Erythroblast (primary cell): ENCODE measurements at regions not wholly inside any gene's neighbourhood (a gene's known extent, or its start where the extent isn't known, plus 50 kb on each side); places are given as distances from the start of the nearest gene placed in this dataset.
"Not testable (repeated sequence)": the region's sequence is repeated elsewhere in the genome, so short reads cannot be mapped to it uniquely, and the experiment has no call there.

ENCODE experiments used
- GATA1 ChIP-seq: IDR thresholded peaks from 2 replicates; pipeline ENCODE4 v1.6.1; 2011; ENCODE audit warnings: low read depth, mild to moderate bottlenecking, control low read depth, low read length, moderate library complexity
- POLR2A ChIP-seq: IDR thresholded peaks from 2 replicates; pipeline ENCODE4 v1.6.1; 2011; ENCODE audit warnings: mild to moderate bottlenecking, low read length

DNA sequence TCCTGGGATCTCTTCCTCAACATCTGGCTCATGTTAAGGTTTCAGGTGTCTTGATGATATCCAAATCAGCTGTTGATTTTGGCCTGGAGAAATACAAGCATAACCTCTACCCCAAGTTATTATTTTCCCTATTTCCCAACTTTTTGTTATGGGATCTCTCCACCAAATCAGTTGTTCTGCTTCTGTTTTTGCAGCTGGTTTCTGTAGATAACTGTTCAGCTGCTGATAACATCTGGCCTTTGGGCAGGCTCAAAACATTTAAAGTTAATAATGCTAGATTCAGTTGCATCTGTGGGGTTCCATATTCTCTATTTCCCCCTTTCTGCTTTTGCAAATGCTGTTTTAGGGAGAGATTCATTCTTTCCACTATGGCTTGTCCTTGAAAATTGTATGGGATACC, 430.0 kb upstream of the SGO1 start:
- TF ChIP-seq POLR2A, GATA1: not testable (repeated sequence)
